GM06990 (cell line): ENCODE measurements at regions not wholly inside any gene's neighbourhood (a gene's known extent, or its start where the extent isn't known, plus 50 kb on each side); places are given as distances from the start of the nearest gene placed in this dataset.

Experiments used
- DNase-seq: peaks from one replicate; pipeline ENCODE4 v3.0.0-alpha.2; 2011; ENCODE audit not compliant: insufficient read length; ENCODE audit errors: extremely low read depth
- H3K27me3 ChIP-seq: replicated peaks from 2 replicates; pipeline ENCODE4 v1.6.0; 2011; ENCODE audit warnings: low read length; ENCODE audit not compliant: control insufficient read depth, insufficient read depth
- H3K36me3 ChIP-seq: 2 replicates; pipeline ENCODE4 v1.5.1; 2011; ENCODE audit warnings: low read length; ENCODE audit not compliant: control insufficient read depth, insufficient read depth
- H3K4me3 ChIP-seq: replicated peaks from 2 replicates; pipeline ENCODE4 v1.5.1; 2011; ENCODE audit warnings: low read depth, mild to moderate bottlenecking, control low read depth, low read length
- CTCF ChIP-seq: IDR thresholded peaks from 2 replicates; pipeline ENCODE4 v1.5.1; 2011; ENCODE audit warnings: low read length, control low read depth, mild to moderate bottlenecking, inconsistent platforms; ENCODE audit not compliant: insufficient read depth, poor library complexity, severe bottlenecking

GRCh38 chr10:8310930-8311329, 256.4 kb downstream of the GATA3 start:
- TF ChIP-seq CTCF, result no peak
- DNase-seq, result no peak
- no peaks in the 10 kb centered on the region for H3K27me3 ChIP-seq

GRCh38 chr10:8311526-8312070, 257.1 kb downstream of the GATA3 start:
- Histone ChIP-seq H3K4me3 (no peak overlapping the region), H3K27me3 (no peaks in the 10 kb centered on the region), H3K36me3 (no peaks in the 10 kb centered on the region)
- no peak for DNase-seq
- no peak for TF ChIP-seq CTCF

More at GRCh38 chr10:8310930-8311329, 256.4 kb downstream of the GATA3 start:
- H3K36me3 ChIP-seq, result no peaks in the 10 kb centered on the region
- no peak overlapping the region for H3K4me3 ChIP-seq

GRCh38 chr10:8312079-8312478, 257.6 kb downstream of the GATA3 start:
- Histone ChIP-seq H3K27me3 (no peaks in the 10 kb centered on the region), H3K4me3 (no peak overlapping the region), H3K36me3 (no peaks in the 10 kb centered on the region)
- no peak for TF ChIP-seq CTCF
- DNase-seq, result no peak

GRCh38 chr10:8312781-8313180, 258.3 kb downstream of the GATA3 start:
- H3K27me3 ChIP-seq, result no peaks in the 10 kb centered on the region
- H3K4me3 ChIP-seq, result no peak overlapping the region
- H3K36me3 ChIP-seq, result no peaks in the 10 kb centered on the region
- no peak for DNase-seq
- TF ChIP-seq CTCF, result no peak

GRCh38 chr10:8314486-8314885, 260.0 kb downstream of the GATA3 start:
- Histone ChIP-seq H3K36me3 (no peaks in the 10 kb centered on the region), H3K27me3 (no peaks in the 10 kb centered on the region), H3K4me3 (no peak overlapping the region)
- no peak for DNase-seq
- no peak for TF ChIP-seq CTCF

DNA sequence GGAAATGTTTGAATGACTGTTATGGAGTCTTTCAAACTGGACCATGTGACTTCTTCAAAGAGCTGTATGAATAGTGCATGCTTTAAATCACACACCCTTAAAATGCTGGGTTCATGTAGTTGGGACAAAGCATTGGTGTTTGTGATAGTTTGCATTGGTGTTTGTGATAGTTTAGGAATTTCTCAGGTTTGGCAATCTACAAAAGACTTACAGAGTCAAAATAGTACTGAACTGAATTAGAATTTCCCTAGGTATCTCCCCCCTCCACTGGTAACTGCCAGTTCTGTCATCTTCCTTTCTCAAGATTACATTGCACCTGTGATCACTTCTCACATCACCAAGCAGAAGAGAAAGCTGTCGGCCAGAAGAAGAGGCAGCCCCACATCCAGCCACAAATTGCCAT, 261.1 kb downstream of the GATA3 start:
- Histone ChIP-seq H3K36me3 (no peaks in the 10 kb centered on the region), H3K27me3 (no peaks in the 10 kb centered on the region), H3K4me3 (no peak overlapping the region)
- DNase-seq, result peak; percentile 47
- TF ChIP-seq CTCF, result no peak
